WI38 (cell line): ENCODE measurements at regions not wholly inside any gene's neighbourhood (a gene's known extent, or its start where the extent isn't known, plus 50 kb on each side); places are given as distances from the start of the nearest gene placed in this dataset.

Source experiments
- H3K4me3 ChIP-seq: 2 replicates; pipeline ENCODE4 v1.5.1; 2011; ENCODE audit warnings: low read depth, mild to moderate bottlenecking, control low read depth, low read length
- CTCF ChIP-seq: IDR thresholded peaks from 2 replicates; pipeline ENCODE4 v1.5.1; 2012; ENCODE audit warnings: low read depth, mild to moderate bottlenecking, control low read depth, low read length

GRCh38 chr1:110746644-110747259 lies 72.0 kb upstream of the KCNA3 start:
- TF ChIP-seq CTCF, result no peak
- no peak overlapping the region for H3K4me3 ChIP-seq

- no peak overlapping the region for H3K4me3 ChIP-seq
- no peak for TF ChIP-seq CTCF
Observed at GRCh38 chr1:110743397-110743796, 68.7 kb upstream of the KCNA3 start.

- no peak for TF ChIP-seq CTCF
- no peak overlapping the region for H3K4me3 ChIP-seq
Observed at GRCh38 chr1:110736900-110737605, 62.3 kb upstream of the KCNA3 start.

- H3K4me3 ChIP-seq, result no peak overlapping the region
- no peak for TF ChIP-seq CTCF
Observed at GRCh38 chr1:110734133-110734680, 59.5 kb upstream of the KCNA3 start.

GRCh38 chr1:110731529-110731928 lies 56.8 kb upstream of the KCNA3 start:
- TF ChIP-seq CTCF, result no peak
- no peak overlapping the region for H3K4me3 ChIP-seq

GRCh38 chr1:110728388-110729001 lies 53.8 kb upstream of the KCNA3 start:
- no peak for TF ChIP-seq CTCF
- no peak overlapping the region for H3K4me3 ChIP-seq

- no peak overlapping the region for H3K4me3 ChIP-seq
- TF ChIP-seq CTCF, result no peak
Observed at GRCh38 chr1:110727246-110727645, 52.5 kb upstream of the KCNA3 start.
